Neural progenitor cell (in vitro differentiated cells): ENCODE measurements at regions not wholly inside any gene's neighbourhood (a gene's known extent, or its start where the extent isn't known, plus 50 kb on each side); places are given as distances from the start of the nearest gene placed in this dataset.

ENCODE experiments used
- EZH2 ChIP-seq: fragments of 200-600 bp; sonication (generic); IDR thresholded peaks from 2 replicates; pipeline ENCODE4 v1.6.1; 2017; ENCODE audit warnings: antibody characterized with exemption, mild to moderate bottlenecking, moderate library complexity
- TF ChIP-seq, protein P1 (sequence below): fragments of 200-600 bp; sonication (generic); IDR thresholded peaks from 2 replicates; pipeline ENCODE4 v1.5.1; 2017; ENCODE audit warnings: antibody characterized with exemption, mild to moderate bottlenecking

DNA sequence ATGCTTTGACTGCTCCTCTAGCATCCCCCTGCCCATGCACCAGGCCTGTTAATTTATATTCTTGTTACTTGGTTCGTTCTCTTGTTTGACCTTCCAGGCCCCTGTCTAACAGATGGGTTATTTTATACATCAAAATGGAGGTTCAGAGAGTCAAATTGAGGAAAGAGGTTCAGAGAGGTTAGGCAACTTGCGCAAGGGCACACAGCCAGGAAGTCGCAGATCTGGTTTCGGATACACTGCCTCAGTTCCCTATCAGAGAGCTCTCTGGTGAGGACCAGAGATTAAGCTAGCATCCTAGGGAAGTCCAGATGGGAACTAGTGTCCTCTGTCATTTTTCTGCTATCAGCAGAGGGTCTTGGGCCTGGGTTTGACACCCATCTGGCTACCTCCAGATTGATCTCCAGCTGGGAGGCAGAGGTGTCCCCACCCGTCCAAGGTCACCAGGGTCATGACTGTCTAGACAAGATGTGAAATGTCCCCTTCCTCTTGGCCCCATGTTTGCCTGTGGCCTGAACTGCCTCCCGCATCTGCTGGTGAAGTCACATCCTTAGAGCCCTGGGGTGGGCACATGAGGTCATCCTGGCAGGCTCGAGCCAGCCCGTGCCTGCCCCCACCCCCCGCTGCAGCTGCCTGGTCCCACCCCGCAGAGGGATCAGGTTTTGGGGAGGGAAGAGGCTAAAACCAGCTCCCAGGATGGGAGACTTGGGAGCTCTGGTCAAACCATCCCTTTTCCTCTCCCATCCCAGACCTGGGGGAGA lies 84.3 kb upstream of the NCOR2 start:
- TF ChIP-seq, protein P1, sequence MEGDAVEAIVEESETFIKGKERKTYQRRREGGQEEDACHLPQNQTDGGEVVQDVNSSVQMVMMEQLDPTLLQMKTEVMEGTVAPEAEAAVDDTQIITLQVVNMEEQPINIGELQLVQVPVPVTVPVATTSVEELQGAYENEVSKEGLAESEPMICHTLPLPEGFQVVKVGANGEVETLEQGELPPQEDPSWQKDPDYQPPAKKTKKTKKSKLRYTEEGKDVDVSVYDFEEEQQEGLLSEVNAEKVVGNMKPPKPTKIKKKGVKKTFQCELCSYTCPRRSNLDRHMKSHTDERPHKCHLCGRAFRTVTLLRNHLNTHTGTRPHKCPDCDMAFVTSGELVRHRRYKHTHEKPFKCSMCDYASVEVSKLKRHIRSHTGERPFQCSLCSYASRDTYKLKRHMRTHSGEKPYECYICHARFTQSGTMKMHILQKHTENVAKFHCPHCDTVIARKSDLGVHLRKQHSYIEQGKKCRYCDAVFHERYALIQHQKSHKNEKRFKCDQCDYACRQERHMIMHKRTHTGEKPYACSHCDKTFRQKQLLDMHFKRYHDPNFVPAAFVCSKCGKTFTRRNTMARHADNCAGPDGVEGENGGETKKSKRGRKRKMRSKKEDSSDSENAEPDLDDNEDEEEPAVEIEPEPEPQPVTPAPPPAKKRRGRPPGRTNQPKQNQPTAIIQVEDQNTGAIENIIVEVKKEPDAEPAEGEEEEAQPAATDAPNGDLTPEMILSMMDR = no peak
- TF ChIP-seq EZH2 = no peak
